ENCODE measurements at regions not wholly inside any gene's neighbourhood (a gene's known extent, or its start where the extent isn't known, plus 50 kb on each side); places are given as distances from the start of the nearest gene placed in this dataset.

GRCh38 chr1:238664139-238664538 is 722.2 kb upstream of the CHRM3 start:
- TF ChIP-seq POLR2A (IDR thresholded peaks at IDR 0.05), result no peak
- TF ChIP-seq, protein P1, sequence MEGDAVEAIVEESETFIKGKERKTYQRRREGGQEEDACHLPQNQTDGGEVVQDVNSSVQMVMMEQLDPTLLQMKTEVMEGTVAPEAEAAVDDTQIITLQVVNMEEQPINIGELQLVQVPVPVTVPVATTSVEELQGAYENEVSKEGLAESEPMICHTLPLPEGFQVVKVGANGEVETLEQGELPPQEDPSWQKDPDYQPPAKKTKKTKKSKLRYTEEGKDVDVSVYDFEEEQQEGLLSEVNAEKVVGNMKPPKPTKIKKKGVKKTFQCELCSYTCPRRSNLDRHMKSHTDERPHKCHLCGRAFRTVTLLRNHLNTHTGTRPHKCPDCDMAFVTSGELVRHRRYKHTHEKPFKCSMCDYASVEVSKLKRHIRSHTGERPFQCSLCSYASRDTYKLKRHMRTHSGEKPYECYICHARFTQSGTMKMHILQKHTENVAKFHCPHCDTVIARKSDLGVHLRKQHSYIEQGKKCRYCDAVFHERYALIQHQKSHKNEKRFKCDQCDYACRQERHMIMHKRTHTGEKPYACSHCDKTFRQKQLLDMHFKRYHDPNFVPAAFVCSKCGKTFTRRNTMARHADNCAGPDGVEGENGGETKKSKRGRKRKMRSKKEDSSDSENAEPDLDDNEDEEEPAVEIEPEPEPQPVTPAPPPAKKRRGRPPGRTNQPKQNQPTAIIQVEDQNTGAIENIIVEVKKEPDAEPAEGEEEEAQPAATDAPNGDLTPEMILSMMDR (IDR thresholded peaks at IDR 0.05), result no peak
- TF ChIP-seq POLR2AphosphoS5 (IDR thresholded peaks at IDR 0.05), result no peak
